LNCaP clone FGC (cell line): ENCODE measurements at regions not wholly inside any gene's neighbourhood (a gene's known extent, or its start where the extent isn't known, plus 50 kb on each side); places are given as distances from the start of the nearest gene placed in this dataset.

ENCODE experiments used
- DNase-seq: peaks from one replicate; pipeline ENCODE4 v3.0.0-alpha.2; 2011; ENCODE audit warnings: low read depth
- H3K4me3 ChIP-seq: 2 replicates; pipeline ENCODE4 v1.5.1; 2011; ENCODE audit warnings: mild to moderate bottlenecking, low read depth, low read length, control low read depth
- TF ChIP-seq, protein P1 (sequence below): IDR thresholded peaks from 2 replicates; pipeline ENCODE4 v1.5.1; 2012; ENCODE audit warnings: mild to moderate bottlenecking; ENCODE audit not compliant: control insufficient read depth, insufficient read depth; ENCODE audit errors: extremely low read depth

DNA sequence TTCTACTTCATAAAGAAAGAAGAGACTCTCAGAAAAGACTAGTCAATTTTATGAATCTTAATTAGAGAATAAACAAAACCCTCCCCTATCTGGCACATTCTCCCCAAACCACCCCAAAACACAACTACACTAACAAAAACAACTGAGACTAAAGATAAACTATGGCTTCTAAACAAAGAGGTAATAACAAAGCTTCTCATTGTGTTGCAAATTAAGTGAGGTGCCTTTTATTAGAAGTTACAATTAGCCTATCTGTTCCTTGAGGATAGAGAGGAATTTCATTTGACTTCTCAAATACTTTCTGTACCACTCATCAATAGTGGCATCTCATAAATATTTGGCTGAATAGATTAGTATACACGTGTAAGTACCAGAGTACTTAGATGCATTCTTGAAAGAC lies 1196.2 kb downstream of the PCDH9 start:
- DNase-seq: no peak
- TF ChIP-seq, protein P1, sequence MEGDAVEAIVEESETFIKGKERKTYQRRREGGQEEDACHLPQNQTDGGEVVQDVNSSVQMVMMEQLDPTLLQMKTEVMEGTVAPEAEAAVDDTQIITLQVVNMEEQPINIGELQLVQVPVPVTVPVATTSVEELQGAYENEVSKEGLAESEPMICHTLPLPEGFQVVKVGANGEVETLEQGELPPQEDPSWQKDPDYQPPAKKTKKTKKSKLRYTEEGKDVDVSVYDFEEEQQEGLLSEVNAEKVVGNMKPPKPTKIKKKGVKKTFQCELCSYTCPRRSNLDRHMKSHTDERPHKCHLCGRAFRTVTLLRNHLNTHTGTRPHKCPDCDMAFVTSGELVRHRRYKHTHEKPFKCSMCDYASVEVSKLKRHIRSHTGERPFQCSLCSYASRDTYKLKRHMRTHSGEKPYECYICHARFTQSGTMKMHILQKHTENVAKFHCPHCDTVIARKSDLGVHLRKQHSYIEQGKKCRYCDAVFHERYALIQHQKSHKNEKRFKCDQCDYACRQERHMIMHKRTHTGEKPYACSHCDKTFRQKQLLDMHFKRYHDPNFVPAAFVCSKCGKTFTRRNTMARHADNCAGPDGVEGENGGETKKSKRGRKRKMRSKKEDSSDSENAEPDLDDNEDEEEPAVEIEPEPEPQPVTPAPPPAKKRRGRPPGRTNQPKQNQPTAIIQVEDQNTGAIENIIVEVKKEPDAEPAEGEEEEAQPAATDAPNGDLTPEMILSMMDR: no peak
- H3K4me3 ChIP-seq: no peak overlapping the region

DNA sequence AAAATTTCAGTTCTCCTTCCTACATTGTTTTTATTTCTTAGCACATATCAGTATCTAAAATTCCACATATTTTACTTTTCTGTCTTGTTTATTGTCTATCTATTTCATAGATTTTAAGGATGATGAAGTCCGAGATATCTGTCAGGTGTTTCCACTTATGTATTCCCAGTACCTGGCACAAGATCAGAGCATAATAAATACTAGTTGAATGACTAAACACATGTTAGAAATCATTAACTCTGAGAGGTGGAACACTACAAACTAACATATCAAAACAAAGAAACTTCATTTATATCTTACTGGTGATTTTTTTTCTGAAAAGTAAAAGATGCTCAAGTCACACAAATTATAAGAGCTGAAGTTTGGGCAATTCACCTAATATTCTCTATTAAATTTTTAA lies 1208.3 kb downstream of the PCDH9 start:
- DNase-seq: no peak
- TF ChIP-seq, protein P1: no peak
- no peak overlapping the region for H3K4me3 ChIP-seq

DNA sequence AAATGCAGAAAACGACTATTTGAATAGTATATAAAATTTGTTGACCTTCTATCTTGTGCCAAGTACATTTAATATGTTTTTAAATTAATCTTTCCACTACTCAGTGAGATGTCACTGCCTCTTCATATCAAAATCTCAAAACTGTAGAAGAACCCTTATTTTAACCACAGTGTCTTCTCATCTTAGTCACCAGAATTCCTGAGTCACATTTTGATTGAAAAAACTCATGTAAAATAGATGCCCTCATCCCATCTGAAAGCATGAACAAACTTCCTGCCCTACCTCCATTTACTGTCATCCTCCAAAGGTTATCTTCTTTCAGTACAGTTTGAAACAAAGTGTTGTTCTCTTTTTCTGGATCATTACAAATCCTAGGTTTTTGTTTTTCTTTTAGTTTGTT lies 1215.4 kb downstream of the PCDH9 start:
- TF ChIP-seq, protein P1: no peak
- no peak for DNase-seq
- H3K4me3 ChIP-seq: no peak overlapping the region

DNA sequence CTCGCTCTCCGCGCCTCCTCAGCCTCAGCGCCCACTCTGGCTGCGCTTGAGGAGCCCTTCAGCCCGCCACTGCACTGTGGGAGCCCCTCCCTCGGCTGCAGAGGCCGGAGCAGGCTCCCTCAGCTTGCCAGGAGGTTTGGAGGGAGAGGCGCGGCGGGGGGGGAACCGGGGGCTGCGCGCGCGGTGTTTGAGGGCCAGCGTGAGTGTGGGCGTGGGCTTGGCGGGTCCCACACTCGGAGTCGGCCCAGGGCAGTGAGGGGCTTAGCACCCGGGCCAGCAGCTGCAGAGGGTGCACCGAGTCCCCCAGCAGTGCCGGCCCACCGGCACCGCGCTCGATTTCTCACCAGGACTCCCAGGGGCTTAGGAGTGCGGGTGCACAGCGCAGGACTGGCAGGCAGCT lies 1220.9 kb downstream of the PCDH9 start:
- no peak overlapping the region for H3K4me3 ChIP-seq
- TF ChIP-seq, protein P1: no peak
- no peak for DNase-seq

DNA sequence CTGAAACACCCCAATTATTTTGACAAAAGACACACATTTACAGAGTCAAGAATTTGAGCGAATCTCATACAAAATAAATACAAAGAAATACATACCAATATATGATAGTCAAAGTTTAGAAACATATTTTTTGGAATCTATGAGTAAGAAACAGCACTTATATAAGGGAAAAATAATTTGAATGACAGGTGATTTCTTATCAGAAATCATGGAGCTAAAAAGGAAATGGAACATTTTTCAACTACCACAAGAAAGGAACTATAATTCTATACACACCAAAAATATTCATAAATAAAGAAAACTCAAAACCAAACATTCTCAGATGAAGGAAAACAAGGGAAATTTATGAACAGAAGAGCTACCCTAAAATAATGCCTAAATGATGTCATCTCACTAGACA lies 1226.6 kb downstream of the PCDH9 start:
- TF ChIP-seq, protein P1: no peak
- DNase-seq: no peak
- H3K4me3 ChIP-seq: no peak overlapping the region

DNA sequence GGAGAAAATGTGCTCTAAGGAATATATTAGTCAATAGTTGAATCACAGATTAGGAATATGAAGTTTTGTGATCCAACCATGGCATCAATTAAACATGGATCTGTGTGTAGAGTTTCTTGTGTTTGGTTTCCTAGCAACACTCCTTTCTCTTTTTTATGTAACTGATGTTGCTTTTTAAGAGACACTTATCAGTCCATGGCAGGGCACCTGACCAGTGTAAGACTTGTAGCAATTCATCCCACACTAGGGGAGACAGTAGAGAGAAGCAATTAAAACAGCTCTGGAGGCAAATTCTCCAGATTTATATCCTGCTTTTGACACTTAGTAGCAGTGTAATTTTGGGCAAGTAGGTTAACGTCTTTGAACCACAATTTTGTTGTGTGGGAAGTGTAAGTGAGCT lies 1229.0 kb downstream of the PCDH9 start:
- no peak for DNase-seq
- TF ChIP-seq, protein P1: no peak
- no peak overlapping the region for H3K4me3 ChIP-seq

DNA sequence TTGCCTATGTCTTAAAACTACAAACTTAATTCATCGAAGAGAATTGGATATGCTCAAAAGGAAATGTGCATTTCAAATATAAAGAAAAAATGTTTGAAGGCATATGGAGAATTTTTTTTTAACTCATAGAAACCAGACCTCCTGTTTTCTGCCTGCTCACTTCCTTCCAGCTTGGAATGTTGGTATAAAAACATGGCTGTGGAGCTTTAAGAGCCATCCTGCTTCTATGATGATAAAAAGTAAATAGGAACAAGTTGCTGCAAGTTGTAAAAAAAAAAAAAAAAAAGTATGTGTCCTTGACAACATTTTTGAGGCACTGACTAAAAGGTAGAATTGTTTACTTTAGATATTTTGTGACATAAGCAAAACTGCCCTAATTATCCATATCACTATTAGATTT lies 1230.7 kb downstream of the PCDH9 start:
- DNase-seq: no peak
- TF ChIP-seq, protein P1: no peak
- no peak overlapping the region for H3K4me3 ChIP-seq
